Ishikawa (cell line): ENCODE measurements at regions not wholly inside any gene's neighbourhood (a gene's known extent, or its start where the extent isn't known, plus 50 kb on each side); places are given as distances from the start of the nearest gene placed in this dataset.

Experiments
- CEBPB ChIP-seq: IDR thresholded peaks from 2 replicates; pipeline ENCODE4 v1.6.1; 2012
- EGR1 ChIP-seq: IDR thresholded peaks from 2 replicates; pipeline ENCODE4 v1.6.1; 2012
- EP300 ChIP-seq: IDR thresholded peaks from 2 replicates; pipeline ENCODE4 v1.6.1; 2012; ENCODE audit warnings: borderline replicate concordance
- FOXM1 ChIP-seq: IDR thresholded peaks from 2 replicates; pipeline ENCODE4 v1.6.1; 2012; ENCODE audit warnings: low read depth, borderline replicate concordance
- TAF1 ChIP-seq: IDR thresholded peaks from 2 replicates; pipeline ENCODE4 v1.6.1; 2012; ENCODE audit warnings: low read depth, mild to moderate bottlenecking
- TCF12 ChIP-seq: IDR thresholded peaks from 2 replicates; pipeline ENCODE4 v1.6.1; 2012; ENCODE audit warnings: low read depth
- YY1 ChIP-seq: IDR thresholded peaks from 2 replicates; pipeline ENCODE4 v1.6.1; 2012; ENCODE audit warnings: low read depth
- TF ChIP-seq, protein P1 (sequence below): IDR thresholded peaks from 2 replicates; pipeline ENCODE4 v1.6.1; 2012; ENCODE audit warnings: low read depth, mild to moderate bottlenecking
- TF ChIP-seq, protein P2 (sequence below): IDR thresholded peaks from 2 replicates; pipeline ENCODE4 v1.6.1; 2012

DNA sequence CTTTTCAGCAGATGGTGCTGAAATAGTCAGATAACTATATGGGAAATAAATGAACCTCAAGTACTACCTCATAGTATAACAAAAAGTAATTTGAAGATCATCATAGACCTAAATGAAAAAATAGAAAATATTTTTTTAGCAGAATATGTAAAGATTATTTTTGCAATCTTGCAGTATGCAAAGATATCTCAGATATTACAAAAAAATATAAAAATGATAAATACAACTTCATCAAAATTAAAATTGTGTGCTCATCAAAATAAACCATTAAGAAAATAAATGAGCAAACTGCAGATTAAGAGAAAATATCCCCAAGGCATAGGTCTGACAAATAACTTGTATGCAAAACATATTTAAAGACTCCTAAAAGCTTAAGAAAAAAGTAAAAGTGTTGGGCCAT lies 83.4 kb upstream of the KCND2 start:
- no peak for TF ChIP-seq CEBPB
- no peak for TF ChIP-seq EGR1
- TF ChIP-seq EP300 = no peak
- TF ChIP-seq FOXM1 = no peak
- no peak for TF ChIP-seq TCF12
- no peak for TF ChIP-seq TAF1
- TF ChIP-seq, protein P1, sequence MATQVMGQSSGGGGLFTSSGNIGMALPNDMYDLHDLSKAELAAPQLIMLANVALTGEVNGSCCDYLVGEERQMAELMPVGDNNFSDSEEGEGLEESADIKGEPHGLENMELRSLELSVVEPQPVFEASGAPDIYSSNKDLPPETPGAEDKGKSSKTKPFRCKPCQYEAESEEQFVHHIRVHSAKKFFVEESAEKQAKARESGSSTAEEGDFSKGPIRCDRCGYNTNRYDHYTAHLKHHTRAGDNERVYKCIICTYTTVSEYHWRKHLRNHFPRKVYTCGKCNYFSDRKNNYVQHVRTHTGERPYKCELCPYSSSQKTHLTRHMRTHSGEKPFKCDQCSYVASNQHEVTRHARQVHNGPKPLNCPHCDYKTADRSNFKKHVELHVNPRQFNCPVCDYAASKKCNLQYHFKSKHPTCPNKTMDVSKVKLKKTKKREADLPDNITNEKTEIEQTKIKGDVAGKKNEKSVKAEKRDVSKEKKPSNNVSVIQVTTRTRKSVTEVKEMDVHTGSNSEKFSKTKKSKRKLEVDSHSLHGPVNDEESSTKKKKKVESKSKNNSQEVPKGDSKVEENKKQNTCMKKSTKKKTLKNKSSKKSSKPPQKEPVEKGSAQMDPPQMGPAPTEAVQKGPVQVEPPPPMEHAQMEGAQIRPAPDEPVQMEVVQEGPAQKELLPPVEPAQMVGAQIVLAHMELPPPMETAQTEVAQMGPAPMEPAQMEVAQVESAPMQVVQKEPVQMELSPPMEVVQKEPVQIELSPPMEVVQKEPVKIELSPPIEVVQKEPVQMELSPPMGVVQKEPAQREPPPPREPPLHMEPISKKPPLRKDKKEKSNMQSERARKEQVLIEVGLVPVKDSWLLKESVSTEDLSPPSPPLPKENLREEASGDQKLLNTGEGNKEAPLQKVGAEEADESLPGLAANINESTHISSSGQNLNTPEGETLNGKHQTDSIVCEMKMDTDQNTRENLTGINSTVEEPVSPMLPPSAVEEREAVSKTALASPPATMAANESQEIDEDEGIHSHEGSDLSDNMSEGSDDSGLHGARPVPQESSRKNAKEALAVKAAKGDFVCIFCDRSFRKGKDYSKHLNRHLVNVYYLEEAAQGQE = no peak
- TF ChIP-seq, protein P2, sequence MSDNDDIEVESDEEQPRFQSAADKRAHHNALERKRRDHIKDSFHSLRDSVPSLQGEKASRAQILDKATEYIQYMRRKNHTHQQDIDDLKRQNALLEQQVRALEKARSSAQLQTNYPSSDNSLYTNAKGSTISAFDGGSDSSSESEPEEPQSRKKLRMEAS = no peak
- TF ChIP-seq YY1 = no peak
